HG02981 (cell line): ENCODE measurements at regions not wholly inside any gene's neighbourhood (a gene's known extent, or its start where the extent isn't known, plus 50 kb on each side); places are given as distances from the start of the nearest gene placed in this dataset.
"Not testable (repeated sequence)": the region's sequence is repeated elsewhere in the genome, so short reads cannot be mapped to it uniquely, and the experiment has no call there.

Experiments
- ATAC-seq: cut with Tn5 transposase; IDR thresholded peaks from one replicate; pipeline ENCODE4 v1.9.1; 2021; ENCODE audit warnings: mild to moderate bottlenecking, moderate library complexity; ENCODE audit not compliant: unreplicated experiment

DNA sequence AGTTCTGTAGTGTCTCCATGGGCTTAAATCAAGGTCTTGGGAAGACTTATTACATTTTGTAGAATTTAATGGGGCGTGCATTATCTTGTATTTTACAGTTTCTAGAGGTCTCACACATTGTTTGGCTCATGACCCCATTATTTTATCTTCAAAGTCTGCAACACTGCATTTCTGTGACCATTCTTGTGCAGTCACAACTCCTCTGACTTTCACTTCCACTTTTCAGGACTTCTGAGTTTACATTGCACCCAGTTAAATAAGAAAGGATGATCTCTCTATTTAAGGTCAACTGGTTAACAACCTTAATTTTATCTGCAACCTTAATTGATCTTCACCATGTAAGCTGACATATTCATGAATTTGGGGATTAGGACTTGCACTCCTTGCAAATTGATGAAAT, 1186.6 kb downstream of the MRPL39 start:
- no peak for ATAC-seq

DNA sequence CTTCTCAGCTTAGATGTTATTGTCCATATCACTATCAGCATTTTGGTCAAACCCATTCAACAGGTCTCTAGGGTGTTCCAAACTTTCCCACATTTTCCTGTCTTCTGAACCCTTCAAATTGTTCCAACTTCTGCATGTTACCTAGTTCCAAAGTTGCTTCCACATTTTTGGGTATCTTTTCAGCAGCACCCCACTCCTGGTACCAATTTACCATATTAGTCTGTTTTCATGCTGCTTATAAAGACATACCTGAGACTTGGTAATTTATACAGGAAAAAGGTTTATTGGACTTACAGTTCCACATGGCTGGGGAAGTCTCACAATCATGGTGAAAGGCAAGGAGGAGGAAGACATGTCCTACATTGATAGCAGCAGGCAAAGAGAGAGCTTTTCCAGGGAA, 1187.6 kb downstream of the MRPL39 start:
- not testable (repeated sequence) for ATAC-seq

DNA sequence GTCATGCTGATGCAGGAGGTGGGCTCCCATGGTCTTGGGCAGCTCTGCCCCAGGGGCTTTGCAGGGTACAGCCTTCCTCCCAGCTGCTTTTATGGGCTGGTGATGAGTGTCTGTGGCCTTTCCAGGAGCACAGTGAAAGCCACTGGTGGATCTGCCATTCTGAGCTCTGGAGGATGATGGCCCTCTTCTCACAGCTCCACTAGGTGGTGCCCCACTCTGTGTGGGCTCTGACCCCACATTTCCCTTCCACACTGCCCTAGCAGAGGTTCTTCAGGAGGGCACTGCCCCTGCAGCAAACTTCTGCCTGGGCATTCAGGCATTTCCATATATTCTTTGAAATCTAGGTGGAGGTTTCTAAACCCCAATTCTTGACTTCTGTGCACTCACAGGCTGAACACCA, 1188.6 kb downstream of the MRPL39 start:
- ATAC-seq = no peak

DNA sequence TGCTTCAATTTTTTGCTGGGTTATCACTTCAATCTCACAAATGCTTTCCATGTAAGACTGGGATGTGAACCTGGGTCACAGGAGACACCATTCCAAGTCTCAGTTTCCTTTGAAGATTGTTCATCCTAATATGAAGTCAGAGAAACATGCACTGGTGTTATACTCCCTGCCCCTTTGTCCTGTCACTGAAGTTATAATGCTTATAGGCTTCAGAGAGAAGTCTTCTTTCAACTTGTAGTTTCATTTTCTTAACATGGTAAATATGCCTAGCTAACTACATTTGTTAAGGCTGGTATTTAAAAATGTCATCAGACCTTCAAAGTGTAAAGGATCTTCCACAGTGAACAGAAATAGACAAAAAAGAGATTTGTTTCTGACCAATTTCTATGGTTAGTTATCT, 1195.9 kb downstream of the MRPL39 start:
- no peak for ATAC-seq

DNA sequence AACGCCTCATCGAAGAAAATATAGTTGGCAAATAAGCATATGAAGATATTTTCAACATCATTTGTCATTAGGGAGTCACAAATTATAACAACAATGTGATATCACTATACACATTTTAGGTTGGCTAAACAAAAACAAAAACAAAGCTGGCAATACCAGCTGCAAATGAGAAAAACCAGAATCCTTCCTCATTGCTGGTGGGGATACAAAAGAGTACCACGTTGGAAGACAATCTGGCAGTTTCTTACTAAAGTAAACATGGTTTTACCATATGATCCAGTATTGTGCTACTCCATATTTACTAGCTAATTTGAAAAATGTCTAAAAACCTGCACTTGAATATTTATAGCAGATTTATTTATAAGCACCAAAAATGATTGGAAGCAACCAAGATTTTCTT, 1204.1 kb downstream of the MRPL39 start:
- no peak for ATAC-seq

DNA sequence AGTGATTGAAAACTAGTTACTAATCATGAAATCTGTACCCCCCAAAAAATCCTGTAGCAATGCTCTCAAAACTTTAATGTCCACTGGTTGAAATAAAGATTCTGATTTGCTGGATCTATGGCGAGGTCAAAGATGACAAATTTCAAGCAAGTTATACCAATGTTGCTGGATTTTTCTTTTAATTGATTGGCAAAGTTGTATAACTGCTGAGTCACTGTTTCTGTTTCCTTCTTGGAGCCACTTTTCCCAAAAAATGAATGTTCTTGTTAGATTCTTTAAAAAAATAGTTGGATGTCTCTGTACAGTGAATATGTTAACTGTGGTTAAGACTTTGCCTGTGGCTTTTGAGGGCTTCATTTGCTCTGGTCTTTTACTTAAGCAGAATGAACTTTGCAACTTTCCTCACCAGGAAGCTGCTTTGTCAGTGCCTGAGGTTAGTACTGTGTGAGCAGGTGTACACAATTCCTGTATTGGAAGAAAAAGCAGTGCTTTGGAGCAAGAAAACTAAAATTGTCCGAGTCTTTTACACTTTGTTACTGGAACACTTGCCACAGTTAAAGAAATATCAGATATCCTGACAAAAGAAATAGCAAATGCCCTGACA, 1211.9 kb downstream of the MRPL39 start:
- no peak for ATAC-seq

DNA sequence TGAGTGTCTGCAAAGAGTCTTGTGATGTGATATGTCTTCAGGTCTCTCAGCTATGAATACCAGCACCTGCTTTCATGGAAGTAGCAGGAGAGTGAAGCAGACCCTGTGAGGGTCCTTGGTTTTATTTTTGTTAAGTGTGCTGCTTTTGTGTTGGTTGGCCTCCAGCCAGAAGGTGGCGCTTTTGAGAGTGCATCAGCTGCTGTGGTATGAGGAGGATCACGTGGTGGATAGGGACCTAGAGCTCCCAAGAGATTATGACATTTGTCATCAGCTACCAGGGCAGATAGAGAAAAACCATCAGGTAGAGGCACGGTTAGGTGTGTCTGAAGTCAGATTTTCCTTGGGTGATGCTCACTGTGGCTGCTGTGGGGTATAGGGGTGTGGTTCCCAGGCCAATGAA, 1232.1 kb downstream of the MRPL39 start:
- ATAC-seq = peak; percentile 70

DNA sequence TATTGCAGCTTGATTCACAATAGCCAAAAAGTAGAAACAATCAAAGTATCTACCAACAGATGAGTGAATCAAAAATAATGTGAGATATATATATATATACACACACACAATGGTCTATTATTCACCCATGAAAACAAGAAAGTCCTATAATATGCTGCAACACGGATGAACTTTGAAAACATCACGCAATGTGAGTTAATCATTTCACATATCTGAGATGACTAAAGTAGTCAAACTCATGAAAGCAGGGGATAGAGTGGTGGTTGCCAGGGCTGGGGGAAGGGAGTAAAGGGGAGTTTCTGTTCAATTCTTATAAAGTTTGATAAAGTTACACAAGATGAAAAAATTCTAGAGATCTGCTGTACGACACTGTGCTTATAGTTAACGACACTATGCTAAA, 1234.8 kb downstream of the MRPL39 start:
- ATAC-seq = no peak

DNA sequence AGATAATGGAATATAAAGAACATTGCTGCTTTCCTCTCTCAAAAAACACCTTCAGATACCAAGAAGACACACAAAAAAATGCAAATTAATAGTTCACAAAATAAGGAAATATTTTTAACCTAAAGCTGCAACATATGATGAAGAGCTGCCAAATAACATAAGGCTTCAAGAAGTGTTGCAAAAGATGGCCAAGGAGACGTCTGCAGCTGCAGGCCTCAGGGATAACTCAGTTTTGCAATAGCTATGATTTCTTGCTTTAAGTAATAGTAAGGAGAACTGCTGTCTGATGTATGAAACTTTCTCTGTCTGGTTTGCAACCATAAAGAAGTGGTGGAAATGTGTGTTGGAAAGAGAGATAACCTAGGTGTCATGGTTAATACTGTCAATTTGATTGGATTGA, 1237.5 kb downstream of the MRPL39 start:
- ATAC-seq = no peak

DNA sequence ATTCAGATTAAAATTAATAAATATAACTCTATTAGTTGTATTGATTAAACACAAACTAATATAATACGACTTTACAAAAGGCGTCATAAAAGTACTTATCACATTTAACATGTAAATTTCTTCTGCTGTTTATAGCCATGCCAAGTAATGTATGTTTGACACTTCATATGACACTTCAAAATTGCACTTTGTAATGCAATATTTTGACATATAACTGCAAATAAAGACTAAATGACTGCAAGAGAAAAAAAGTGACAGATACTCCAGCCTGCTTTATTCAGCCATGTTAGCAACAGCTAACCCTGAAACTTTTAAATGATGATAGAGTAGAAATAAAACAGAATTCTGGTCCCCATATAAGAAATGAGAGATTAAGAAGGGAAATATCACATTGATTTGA, 1238.0 kb downstream of the MRPL39 start:
- ATAC-seq = no peak

DNA sequence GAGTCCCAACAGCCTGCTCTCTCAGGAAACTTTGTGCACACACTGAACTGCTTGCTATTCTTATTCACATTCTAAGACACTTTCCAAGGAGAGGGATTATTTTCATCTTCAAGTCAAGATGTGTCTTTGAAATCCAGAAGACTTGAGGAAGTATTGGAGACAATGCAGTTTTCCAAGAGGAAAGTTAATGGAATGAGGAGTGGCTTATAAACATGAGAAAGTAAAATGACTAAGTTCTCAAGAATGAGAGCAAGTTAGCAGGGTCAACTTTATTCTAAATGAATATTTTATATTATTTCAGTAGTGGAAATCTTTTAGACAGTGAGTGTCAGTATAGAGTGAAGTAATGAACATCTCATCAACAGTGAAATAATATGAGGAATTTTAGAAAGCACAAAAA, 1239.3 kb downstream of the MRPL39 start:
- ATAC-seq = no peak

DNA sequence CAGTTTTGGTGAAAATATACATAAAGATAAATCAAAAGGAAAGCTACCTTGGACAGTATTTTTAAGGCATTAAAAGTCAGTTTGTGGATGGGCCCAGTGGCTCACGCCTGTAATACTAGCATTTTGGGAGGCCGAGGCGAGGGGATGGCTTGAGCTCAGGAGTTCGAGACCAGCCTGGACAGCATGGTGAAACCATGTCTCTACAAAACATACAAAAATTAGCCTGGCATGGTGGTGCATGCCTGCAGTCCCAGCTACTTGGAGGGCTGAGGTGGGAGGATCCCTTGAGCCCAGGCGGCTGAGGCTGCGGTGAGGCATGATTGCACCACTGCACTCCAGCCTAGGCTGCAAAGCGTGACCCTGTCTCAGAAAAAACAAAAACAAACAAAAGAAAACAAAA, 1253.8 kb downstream of the MRPL39 start:
- ATAC-seq = no peak

DNA sequence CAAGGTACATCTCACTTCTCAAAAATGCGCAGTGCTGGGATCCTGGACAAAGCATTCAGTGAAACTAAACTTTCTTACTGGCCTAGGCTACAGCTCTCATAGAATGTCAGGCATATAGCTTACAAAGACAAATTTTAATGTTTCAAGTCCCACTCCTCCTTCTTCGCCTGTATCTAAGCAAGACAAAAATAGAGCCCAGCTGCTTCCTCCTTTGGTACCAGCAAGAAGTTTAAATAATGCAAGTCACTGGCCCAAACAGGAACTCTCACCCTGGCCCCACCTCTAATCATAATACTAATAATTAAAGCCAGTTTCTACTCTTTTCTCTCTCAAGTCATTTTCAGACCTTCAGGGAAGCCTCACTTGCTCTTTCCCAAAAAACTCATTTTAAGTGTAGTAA, 1267.9 kb downstream of the MRPL39 start:
- no peak for ATAC-seq

DNA sequence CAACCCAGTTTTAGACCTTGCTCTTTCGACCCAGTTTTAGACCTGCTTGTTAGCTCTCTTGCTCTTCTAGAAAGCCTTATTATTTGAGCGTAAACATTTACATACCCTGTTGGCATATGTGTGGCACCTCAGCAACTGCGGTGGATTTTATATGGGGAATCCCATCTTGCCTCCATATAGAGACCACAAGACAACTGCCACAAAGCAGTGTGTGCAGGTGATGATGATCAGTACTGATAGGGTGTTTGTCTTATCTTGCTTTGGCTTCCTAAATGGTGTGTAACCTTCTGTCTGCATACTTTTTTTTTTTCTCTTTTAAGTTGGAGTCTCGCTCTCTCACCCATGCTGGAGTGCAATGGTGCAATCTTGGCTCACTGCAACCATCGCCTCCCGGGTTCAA, 1270.8 kb downstream of the MRPL39 start:
- no peak for ATAC-seq

DNA sequence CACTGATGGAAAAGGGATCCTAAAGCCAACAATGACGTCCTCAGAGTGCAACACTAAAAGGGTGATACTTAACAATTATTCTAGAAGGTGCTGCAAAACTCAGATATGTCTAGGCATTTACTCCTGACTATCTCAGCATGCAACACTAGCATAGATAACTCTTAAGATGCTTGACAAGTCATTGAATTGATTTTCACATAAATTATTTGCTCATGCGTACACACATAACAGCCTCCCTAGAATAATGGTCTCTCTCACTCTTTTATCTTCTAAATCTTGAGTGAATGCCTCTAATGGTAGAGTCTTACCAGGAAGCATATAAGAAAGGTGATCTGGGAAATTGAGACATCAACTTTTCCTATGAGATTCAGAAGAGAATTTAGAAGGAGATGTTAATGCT, 1283.7 kb downstream of the MRPL39 start:
- no peak for ATAC-seq

DNA sequence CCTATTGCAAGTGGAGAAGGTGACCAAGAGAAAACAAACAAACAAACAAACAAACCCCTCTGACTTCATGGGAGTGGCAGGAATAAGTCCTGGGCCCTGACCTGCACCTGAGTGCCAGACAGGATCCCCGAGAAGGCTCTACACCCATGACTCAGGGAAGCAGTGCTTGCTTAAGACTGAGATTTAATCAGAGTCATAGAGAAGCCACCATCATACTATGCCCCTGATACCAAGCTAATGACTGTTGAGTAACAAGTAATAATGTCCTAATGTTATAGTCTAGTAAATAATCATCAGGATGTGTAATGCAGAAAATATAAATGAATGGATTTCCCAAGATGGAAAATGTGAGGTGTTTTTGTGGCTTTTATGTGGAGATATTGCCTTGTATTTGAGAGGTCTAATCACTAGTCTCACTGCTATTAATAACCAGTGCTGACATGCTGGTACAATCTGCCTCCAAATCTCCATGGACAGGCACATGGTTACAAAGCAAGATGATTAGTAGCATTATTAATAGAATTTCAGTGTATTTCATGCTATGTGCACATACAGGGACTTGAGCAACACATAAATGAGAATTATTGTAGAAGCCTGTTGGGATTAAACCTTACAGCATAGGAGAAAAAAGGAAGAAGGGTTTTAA, 1290.9 kb downstream of the MRPL39 start:
- ATAC-seq = no peak

DNA sequence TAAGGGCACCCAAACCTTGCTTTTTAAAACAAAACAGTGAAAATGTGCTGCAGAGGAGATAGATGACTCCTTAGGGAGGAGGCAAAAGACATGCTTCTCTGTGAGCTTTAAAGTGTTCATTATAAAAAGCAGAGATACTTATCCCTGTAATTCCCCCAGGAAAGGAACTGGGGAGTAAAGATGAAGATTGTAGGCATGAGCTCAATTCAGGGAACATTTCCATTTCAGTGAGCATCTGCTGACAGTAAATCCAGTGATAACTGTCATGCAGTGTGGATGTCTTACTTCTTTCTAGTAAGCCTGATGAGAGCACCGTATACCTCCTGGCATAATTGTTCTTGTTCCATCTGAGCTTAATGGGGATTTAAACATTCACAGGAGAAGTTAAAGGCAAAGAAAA, 1296.5 kb downstream of the MRPL39 start:
- ATAC-seq = no peak

DNA sequence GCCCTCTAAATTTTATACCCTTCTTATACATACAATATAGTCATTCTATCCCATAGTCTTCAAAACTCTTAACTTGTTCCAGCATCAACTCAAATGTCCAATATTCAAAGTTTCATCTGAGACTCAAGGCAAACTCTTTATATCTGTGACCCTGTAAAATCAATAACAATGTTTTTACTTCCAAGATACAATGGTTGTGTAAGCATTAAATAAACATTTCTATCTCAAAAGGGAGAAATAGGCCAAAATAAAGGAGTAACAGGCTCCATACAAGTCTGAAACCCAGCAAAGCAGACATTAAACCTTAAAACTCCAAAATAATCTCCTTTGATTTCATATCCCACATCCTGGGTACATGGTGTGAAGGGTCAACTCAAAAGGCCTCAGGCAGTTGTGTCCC, 1299.1 kb downstream of the MRPL39 start:
- ATAC-seq = no peak

DNA sequence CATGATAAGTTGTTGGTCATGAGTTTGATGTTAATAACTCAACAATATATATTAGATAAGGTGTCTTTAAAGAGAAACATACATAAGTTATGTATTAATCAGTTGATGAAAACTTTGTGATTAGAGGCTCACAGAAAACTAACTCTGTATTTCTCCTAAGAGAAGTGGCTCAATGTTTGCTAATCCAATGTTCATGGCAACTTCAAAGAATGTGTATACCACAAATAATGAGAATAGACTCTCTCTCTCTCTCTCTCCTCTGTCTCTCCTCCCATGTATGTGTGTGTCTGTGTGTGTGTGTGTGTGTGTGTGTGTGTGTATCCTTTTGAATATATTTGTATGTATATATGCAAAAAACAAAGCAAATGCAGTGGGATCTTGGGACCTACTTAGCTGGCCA, 1304.9 kb downstream of the MRPL39 start:
- ATAC-seq = no peak

DNA sequence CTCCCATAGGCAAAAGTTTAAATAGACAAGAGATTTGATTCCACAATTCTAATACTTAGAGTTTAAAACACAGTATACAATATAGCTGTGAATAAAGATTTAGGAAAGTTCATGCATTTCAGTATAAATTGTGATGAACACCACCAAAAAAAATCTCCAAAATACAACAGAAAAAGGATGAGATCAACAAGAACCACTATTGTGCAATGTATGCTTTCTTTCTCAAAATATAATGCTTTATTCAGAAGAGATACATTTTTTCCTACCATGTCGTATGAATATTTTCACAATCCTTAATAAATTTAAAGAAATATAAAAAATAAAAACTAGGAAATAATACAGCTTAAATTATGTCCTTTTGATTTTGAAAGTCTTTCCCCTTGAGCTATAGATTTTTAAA, 1309.2 kb downstream of the MRPL39 start:
- no peak for ATAC-seq

DNA sequence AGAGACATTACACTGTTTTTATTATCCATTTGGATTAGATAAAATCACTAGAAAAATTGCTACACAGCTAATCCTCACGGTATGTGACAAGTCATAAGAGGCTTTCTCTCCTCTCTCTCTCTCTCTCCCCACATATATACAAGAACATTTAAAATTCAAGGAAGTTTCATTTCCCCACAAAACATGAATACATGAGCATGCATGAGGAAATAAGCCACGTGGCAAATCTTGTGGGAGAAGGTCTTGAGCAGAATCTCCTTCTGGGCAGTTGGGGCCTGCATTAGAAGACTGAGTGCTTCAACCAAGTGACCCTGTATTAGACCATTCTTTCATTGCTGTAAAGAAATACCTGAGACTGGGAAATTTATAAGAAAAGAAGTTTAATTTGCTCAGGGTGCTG, 1313.1 kb downstream of the MRPL39 start:
- ATAC-seq = no peak

DNA sequence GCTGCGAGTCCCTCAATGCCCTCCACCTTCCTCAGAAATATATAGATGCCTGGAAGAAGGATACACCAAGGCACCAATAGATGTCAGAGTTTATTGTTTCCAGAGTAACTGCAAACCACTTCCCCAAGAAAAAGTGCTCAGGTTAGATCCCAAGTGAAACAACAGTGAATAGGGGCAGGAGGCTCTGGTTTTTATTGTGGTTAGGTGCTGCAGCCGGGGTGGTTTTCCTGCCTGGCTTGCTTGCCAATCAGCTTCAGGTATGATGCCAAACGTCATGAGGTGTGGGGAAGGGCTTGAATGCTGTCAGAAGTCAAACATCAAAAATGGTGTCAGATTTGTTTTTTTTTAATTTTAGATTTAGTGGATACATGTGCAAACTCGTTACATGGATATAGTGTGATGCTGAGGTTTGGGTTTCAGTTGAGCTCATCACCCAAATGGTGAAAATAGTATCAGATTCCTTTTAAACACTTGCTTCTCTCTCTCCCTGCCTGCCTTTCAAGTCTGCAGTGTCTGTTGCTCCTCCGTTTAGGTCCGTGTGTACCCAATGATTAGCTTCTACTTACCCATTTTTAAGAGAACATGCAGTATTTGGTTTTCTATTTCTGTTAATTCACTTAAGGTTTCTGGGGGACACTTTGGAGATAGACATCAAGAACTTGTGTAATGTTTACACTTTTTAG, 1317.0 kb downstream of the MRPL39 start:
- ATAC-seq = no peak

DNA sequence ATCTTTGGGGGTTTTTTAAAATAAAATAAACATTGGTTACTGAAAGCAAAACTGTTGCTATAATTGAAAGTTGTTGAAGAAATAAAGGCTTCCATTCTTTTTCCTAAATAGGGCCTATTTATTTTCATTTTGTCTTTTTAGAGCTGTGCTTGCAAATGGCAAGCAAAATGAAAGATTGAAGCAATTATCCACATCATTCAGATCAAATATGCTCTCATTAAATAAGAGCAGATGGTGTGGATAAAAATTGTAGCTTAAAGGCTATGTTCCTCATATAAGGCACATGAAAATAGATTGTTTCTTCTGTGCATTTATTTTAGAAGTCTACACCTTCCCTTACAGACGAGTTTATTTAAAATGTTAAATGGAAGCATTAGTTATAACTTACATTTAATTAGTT, 1317.7 kb downstream of the MRPL39 start:
- no peak for ATAC-seq
